Activated T-helper 1 cell treated with anti-CD3 and anti-CD28 coated beads, Interleukin-12 subunit alpha, Interleukin-12 subunit beta, Interleukin-2, Interleukin-4 antibody, amounts not matched to agents 30 ng/mL and 10 ng/mL and 1 ng/mL, durations not matched to agents 14 hours and 24 hours and 36 hours (primary cell): ENCODE measurements at regions not wholly inside any gene's neighbourhood (a gene's known extent, or its start where the extent isn't known, plus 50 kb on each side); places are given as distances from the start of the nearest gene placed in this dataset.

Experiments
- DNase-seq: peaks from one replicate; pipeline ENCODE4 v3.0.0; 2021; ENCODE audit warnings: low spot score
- H3K27ac Mint-ChIP-seq: one replicate; pipeline ENCODE4 v1.8.0; 2021; ENCODE audit warnings: mild to moderate bottlenecking, mixed read lengths
- H3K27me3 Mint-ChIP-seq: one replicate; pipeline ENCODE4 v1.8.0; 2022; ENCODE audit warnings: mild to moderate bottlenecking, moderate library complexity, mixed read lengths; ENCODE audit not compliant: insufficient read depth
- H3K36me3 Mint-ChIP-seq: one replicate; pipeline ENCODE4 v1.8.0; 2021; ENCODE audit warnings: low read depth, mixed read lengths
- H3K4me1 Mint-ChIP-seq: one replicate; pipeline ENCODE4 v1.8.0; 2021; ENCODE audit warnings: low read depth, mixed read lengths
- H3K4me3 Mint-ChIP-seq: one replicate; pipeline ENCODE4 v1.8.0; 2021; ENCODE audit warnings: mild to moderate bottlenecking, moderate library complexity, mixed read lengths
- H3K9me3 Mint-ChIP-seq: one replicate; pipeline ENCODE4 v1.8.0; 2021; ENCODE audit warnings: mixed read lengths
- intact Hi-C: fragments of 100-400 bp; cut with micrococcal nuclease; formaldehyde crosslinking; loops from one replicate; pipeline ENCODE4 v1.15.1; 2024

- intact Hi-C loops: no loop called here
- Mint-ChIP-seq H3K4me3 (no peak overlapping the region), H3K27me3 (no peaks in the 10 kb centered on the region), H3K4me1 (no peaks in the 10 kb centered on the region), H3K36me3 (no peaks in the 10 kb centered on the region), H3K27ac (no peak overlapping the region), H3K9me3 (no peaks in the 10 kb centered on the region)
- no peak for DNase-seq
Measured at GRCh38 chr4:32087211-32087610, 1367.0 kb downstream of the PCDH7 start.

GRCh38 chr4:32094987-32095386, 1374.8 kb downstream of the PCDH7 start:
- Mint-ChIP-seq H3K4me3 (no peak overlapping the region), H3K36me3 (no peaks in the 10 kb centered on the region), H3K9me3 (peaks cover 6% of the 10 kb centered on the region)

DNA sequence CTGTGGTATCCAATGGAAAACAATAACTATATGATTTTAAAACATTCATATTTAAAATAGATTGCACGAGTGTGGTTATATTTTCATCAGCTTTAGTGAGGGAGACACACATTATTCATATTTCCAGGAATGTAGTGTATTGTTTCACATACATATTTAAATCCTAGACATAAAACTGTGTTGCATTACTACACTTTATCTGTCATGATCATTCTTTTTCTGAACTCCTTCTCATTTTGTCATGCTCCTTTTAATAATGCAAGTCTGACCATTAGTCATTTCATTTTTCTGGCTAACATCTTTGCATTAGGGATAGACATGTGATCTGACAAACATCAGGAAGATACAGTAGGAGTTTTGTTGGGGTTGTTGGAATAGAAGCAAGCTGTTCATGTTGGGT, 1382.7 kb downstream of the PCDH7 start:
- Mint-ChIP-seq H3K27me3 (no peaks in the 10 kb centered on the region), H3K4me1 (no peaks in the 10 kb centered on the region), H3K36me3 (no peaks in the 10 kb centered on the region), H3K9me3 (peaks cover 9% of the 10 kb centered on the region), H3K4me3 (no peak overlapping the region), H3K27ac (no peak overlapping the region)
- no peak for DNase-seq
- intact Hi-C loops: no loop called here

More at GRCh38 chr4:32094987-32095386, 1374.8 kb downstream of the PCDH7 start:
- no peaks in the 10 kb centered on the region for H3K27me3 Mint-ChIP-seq
- H3K27ac Mint-ChIP-seq: no peak overlapping the region
- intact Hi-C loops: no loop called here
- DNase-seq: no peak
- H3K4me1 Mint-ChIP-seq: no peaks in the 10 kb centered on the region

GRCh38 chr4:32106767-32107166, 1386.6 kb downstream of the PCDH7 start:
- no peak overlapping the region for H3K27ac Mint-ChIP-seq
- H3K4me3 Mint-ChIP-seq: no peak overlapping the region
- H3K36me3 Mint-ChIP-seq: no peaks in the 10 kb centered on the region
- intact Hi-C loops: no loop called here
- no peaks in the 10 kb centered on the region for H3K4me1 Mint-ChIP-seq
- H3K9me3 Mint-ChIP-seq: peaks cover 20% of the 10 kb centered on the region
- no peaks in the 10 kb centered on the region for H3K27me3 Mint-ChIP-seq
- no peak for DNase-seq

DNA sequence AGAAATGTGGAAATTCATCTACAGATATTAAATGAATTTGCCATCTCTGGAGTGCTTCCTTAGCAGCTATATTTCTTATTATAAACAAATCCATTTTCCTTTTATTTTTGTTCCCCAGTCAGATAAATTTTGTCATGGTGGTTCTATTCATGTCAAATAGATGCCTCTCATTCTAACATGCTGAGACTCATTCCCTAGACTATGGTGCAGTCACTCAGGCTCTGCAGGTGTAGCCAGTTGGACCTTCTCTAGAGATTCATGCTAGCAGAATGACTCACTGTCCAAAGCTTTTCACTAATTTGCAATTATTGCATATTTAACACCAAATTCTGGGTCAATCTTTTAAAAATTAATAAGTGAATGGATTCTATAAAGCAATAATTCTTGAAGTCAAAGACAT, 1392.7 kb downstream of the PCDH7 start:
- DNase-seq: no peak
- Mint-ChIP-seq H3K9me3 (peaks cover 11% of the 10 kb centered on the region), H3K4me3 (no peak overlapping the region), H3K27me3 (no peaks in the 10 kb centered on the region), H3K36me3 (no peaks in the 10 kb centered on the region), H3K4me1 (no peaks in the 10 kb centered on the region), H3K27ac (no peak overlapping the region)
- intact Hi-C loops: no loop called here

- Mint-ChIP-seq H3K4me1 (no peaks in the 10 kb centered on the region), H3K4me3 (no peak overlapping the region), H3K9me3 (peaks cover 7% of the 10 kb centered on the region), H3K27ac (no peak overlapping the region), H3K36me3 (no peaks in the 10 kb centered on the region), H3K27me3 (no peaks in the 10 kb centered on the region)
- DNase-seq: no peak
- intact Hi-C loops: no loop called here
Measured at GRCh38 chr4:32117693-32118092, 1397.5 kb downstream of the PCDH7 start.

DNA sequence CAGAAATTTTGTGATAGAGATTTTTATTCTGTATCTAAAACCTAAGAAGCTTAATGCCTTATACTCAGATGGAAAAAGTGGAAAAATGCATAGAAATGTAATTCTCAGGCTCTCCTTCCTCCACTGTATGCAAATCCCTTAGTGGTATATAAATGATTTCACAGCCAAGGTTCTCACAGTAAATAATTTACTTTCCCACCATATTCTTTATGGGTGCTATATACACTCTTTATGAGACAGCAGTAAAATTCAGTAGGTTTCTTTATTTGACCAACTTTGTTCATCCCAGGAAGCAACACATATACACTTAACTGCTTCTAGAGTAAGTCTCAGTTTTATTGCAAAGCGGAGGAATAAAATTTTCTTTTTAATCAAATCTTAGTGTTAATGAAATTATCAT, 1399.7 kb downstream of the PCDH7 start:
- H3K27ac Mint-ChIP-seq: no peak overlapping the region
- DNase-seq: no peak
- no peaks in the 10 kb centered on the region for H3K4me1 Mint-ChIP-seq
- H3K9me3 Mint-ChIP-seq: peaks cover 18% of the 10 kb centered on the region
- no peaks in the 10 kb centered on the region for H3K27me3 Mint-ChIP-seq
- H3K36me3 Mint-ChIP-seq: no peaks in the 10 kb centered on the region
- intact Hi-C loops: no loop called here
- H3K4me3 Mint-ChIP-seq: no peak overlapping the region

GRCh38 chr4:32128549-32128948, 1408.4 kb downstream of the PCDH7 start:
- no peak overlapping the region for H3K27ac Mint-ChIP-seq
- H3K4me3 Mint-ChIP-seq: no peak overlapping the region
- no peak for DNase-seq
- intact Hi-C loops: no loop called here
- no peaks in the 10 kb centered on the region for H3K36me3 Mint-ChIP-seq
- peaks cover 12% of the 10 kb centered on the region for H3K9me3 Mint-ChIP-seq
- H3K4me1 Mint-ChIP-seq: no peaks in the 10 kb centered on the region
- no peaks in the 10 kb centered on the region for H3K27me3 Mint-ChIP-seq

DNA sequence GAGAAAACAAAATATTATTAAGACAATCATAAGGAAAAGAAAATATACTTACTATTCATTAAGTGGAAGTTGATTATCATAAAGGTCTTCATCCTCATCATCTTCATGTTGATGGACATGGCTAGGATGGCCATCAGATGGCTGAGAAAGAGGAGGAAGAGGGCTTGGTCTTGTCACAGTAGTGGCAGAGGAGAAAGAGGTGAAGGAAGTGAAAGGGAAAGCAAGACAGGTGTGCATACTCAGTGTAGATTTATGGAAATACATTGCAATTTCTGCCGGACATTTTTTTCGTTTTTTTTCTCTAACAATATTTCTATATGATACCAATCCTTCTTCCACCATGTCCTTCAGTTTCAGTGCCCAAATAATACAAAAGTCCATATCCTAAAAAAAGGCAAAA, 1409.8 kb downstream of the PCDH7 start:
- no peak for DNase-seq
- no peak overlapping the region for H3K4me3 Mint-ChIP-seq
- no peaks in the 10 kb centered on the region for H3K4me1 Mint-ChIP-seq
- peaks cover 8% of the 10 kb centered on the region for H3K9me3 Mint-ChIP-seq
- intact Hi-C loops: no loop called here
- H3K27me3 Mint-ChIP-seq: no peaks in the 10 kb centered on the region
- H3K27ac Mint-ChIP-seq: no peak overlapping the region
- H3K36me3 Mint-ChIP-seq: no peaks in the 10 kb centered on the region

- no peak overlapping the region for H3K4me3 Mint-ChIP-seq
- DNase-seq: no peak
- H3K4me1 Mint-ChIP-seq: no peaks in the 10 kb centered on the region
- H3K27ac Mint-ChIP-seq: no peak overlapping the region
- no peaks in the 10 kb centered on the region for H3K36me3 Mint-ChIP-seq
- no peaks in the 10 kb centered on the region for H3K27me3 Mint-ChIP-seq
- intact Hi-C loops: no loop called here
- H3K9me3 Mint-ChIP-seq: peaks cover 1% of the 10 kb centered on the region
Measured at GRCh38 chr4:32133141-32133540, 1413.0 kb downstream of the PCDH7 start.

GRCh38 chr4:32133734-32134133, 1413.6 kb downstream of the PCDH7 start:
- no peaks in the 10 kb centered on the region for H3K4me1 Mint-ChIP-seq
- no peak overlapping the region for H3K27ac Mint-ChIP-seq
- H3K27me3 Mint-ChIP-seq: no peaks in the 10 kb centered on the region
- no peak overlapping the region for H3K4me3 Mint-ChIP-seq
- H3K36me3 Mint-ChIP-seq: no peaks in the 10 kb centered on the region
- DNase-seq: no peak
- no peaks in the 10 kb centered on the region for H3K9me3 Mint-ChIP-seq
- intact Hi-C loops: no loop called here

GRCh38 chr4:32135642-32136041, 1415.5 kb downstream of the PCDH7 start:
- intact Hi-C loops: no loop called here
- H3K4me3 Mint-ChIP-seq: no peak overlapping the region
- H3K27me3 Mint-ChIP-seq: no peaks in the 10 kb centered on the region
- no peak overlapping the region for H3K27ac Mint-ChIP-seq
- H3K36me3 Mint-ChIP-seq: no peaks in the 10 kb centered on the region
- no peaks in the 10 kb centered on the region for H3K9me3 Mint-ChIP-seq
- no peaks in the 10 kb centered on the region for H3K4me1 Mint-ChIP-seq
- no peak for DNase-seq

- intact Hi-C loops: no loop called here
- Mint-ChIP-seq H3K4me3 (no peak overlapping the region), H3K27me3 (no peaks in the 10 kb centered on the region), H3K27ac (no peak overlapping the region), H3K36me3 (no peaks in the 10 kb centered on the region), H3K9me3 (no peaks in the 10 kb centered on the region), H3K4me1 (no peaks in the 10 kb centered on the region)
- DNase-seq: no peak
Measured at GRCh38 chr4:32136081-32136787, 1416.1 kb downstream of the PCDH7 start.

GRCh38 chr4:32140636-32141035, 1420.5 kb downstream of the PCDH7 start:
- H3K27ac Mint-ChIP-seq: no peak overlapping the region
- DNase-seq: no peak
- no peak overlapping the region for H3K4me3 Mint-ChIP-seq
- no peaks in the 10 kb centered on the region for H3K36me3 Mint-ChIP-seq
- H3K9me3 Mint-ChIP-seq: peaks cover 14% of the 10 kb centered on the region
- no peaks in the 10 kb centered on the region for H3K27me3 Mint-ChIP-seq
- H3K4me1 Mint-ChIP-seq: no peaks in the 10 kb centered on the region
- intact Hi-C loops: no loop called here
